BJ (cell line): ENCODE measurements at regions not wholly inside any gene's neighbourhood (a gene's known extent, or its start where the extent isn't known, plus 50 kb on each side); places are given as distances from the start of the nearest gene placed in this dataset.

Source experiments
- CTCF ChIA-PET: fragments of 350-600 bp; formaldehyde crosslinking; extraction: SDS; loops from one replicate; lab custom pipeline; 2021; ENCODE audit warnings: antibody characterized with exemption, inconsistent platforms; lab: Yijun Ruan, JAX
- POLR2A ChIA-PET: fragments of 300-600 bp; sonication (Branson Sonifier 250); formaldehyde crosslinking; extraction: SDS; loops from one replicate; lab custom pipeline; 2021; ENCODE audit warnings: antibody characterized with exemption; lab: Charles Lee
- DNase-seq: peaks from one replicate; pipeline ENCODE4 v3.0.0-alpha.2; 2011; ENCODE audit warnings: low read depth
- H3K27me3 ChIP-seq: 2 replicates; pipeline ENCODE4 v1.6.0; 2011; ENCODE audit warnings: low read length; ENCODE audit not compliant: control insufficient read depth, insufficient read depth
- H3K36me3 ChIP-seq: 2 replicates; pipeline ENCODE4 v1.5.1; 2011; ENCODE audit warnings: low read length; ENCODE audit not compliant: control insufficient read depth, insufficient read depth
- H3K4me3 ChIP-seq: 2 replicates; pipeline ENCODE4 v1.5.1; 2011; ENCODE audit warnings: low read depth, mild to moderate bottlenecking, control low read depth, low read length
- CTCF ChIP-seq: IDR thresholded peaks from 2 replicates; pipeline ENCODE4 v1.5.1; 2011; ENCODE audit warnings: low read depth, mild to moderate bottlenecking, control low read depth, inconsistent platforms, low read length, moderate library complexity; ENCODE audit not compliant: insufficient read depth

GRCh38 chr6:145506565-145506964 lies 228.8 kb downstream of the EPM2A start:
- Histone ChIP-seq H3K36me3 (no peaks in the 10 kb centered on the region), H3K27me3 (no peaks in the 10 kb centered on the region), H3K4me3 (no peak overlapping the region)
- no peak for DNase-seq
- ChIA-PET POLR2A (no interaction called here), CTCF (no interaction called here)
- no peak for TF ChIP-seq CTCF

DNA sequence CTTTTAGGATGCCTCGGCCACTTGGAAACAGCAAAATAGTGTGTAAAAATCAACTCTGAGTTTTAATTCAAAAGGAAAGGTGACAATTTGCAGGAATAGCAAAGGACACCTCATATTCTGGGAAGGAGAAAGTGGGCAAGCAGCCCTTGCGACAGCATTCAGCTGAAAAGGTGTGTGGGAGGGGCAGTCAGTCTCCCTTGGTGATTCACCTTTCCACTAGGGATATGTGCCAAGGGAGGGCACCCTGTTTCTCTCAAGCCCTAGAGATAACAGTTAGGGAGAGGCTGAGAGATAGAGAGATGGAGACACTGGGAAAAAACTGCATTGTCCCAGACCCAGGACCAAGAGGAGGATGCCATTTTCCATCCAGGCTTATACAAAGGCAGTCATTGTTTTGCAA lies 228.1 kb downstream of the EPM2A start:
- H3K27me3 ChIP-seq: no peaks in the 10 kb centered on the region
- POLR2A ChIA-PET: no interaction called here
- no peak overlapping the region for H3K4me3 ChIP-seq
- no peak for TF ChIP-seq CTCF
- no peak for DNase-seq
- no peaks in the 10 kb centered on the region for H3K36me3 ChIP-seq
- CTCF ChIA-PET: no interaction called here

DNA sequence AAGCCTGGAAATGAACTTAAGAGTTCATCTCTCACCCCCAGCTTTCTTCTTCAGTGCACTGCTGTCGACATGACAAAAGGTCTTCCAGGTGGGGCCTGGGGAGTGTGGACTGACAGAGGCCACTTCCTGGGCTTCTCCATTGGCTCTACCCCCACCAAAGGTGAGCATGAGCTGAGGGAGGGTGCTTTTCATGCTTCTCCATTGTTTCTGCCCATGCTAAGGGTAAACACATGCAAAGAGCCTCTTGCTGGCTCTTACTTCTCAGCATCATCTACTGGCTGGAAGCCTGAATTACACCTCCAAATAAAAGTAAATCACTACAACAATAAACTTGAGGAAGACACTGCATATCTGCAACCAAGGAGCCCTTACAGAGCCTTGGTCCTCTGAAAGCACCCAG lies 227.2 kb downstream of the EPM2A start:
- peak; percentile 39 for TF ChIP-seq CTCF
- POLR2A ChIA-PET: no interaction called here

DNA sequence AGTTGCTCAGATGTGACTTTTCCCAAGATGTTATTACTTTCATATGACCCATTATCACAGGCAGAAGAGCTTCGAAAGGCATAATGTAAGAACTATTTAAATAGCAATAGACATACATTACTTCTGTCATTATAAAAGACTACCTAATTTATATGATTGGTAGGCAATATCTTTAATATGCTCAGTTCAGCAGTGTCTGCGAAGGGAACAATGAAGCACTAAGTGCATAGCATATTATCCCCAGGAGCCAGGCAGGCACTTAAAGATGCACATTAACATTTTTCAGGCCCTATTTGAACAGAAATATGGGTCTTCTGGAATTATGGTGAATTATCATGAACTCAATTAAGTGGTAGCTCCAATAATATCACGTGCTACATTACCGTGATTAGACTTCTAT lies 217.8 kb downstream of the EPM2A start:
- H3K36me3 ChIP-seq: no peaks in the 10 kb centered on the region
- H3K4me3 ChIP-seq: no peak overlapping the region
- no peak for TF ChIP-seq CTCF
- CTCF ChIA-PET: interaction anchor here (1.1 kb wide), 1 partner anchor 28 kb away, joined by 4 read pairs; no protein-coding TSS in a partner anchor
- H3K27me3 ChIP-seq: no peaks in the 10 kb centered on the region
- DNase-seq: no peak
- POLR2A ChIA-PET: no interaction called here

More for the DNA sequence above, 227.2 kb downstream of the EPM2A start:
- no peaks in the 10 kb centered on the region for H3K27me3 ChIP-seq
- DNase-seq: no peak
- no peaks in the 10 kb centered on the region for H3K36me3 ChIP-seq
- H3K4me3 ChIP-seq: no peak overlapping the region
- CTCF ChIA-PET: no interaction called here

DNA sequence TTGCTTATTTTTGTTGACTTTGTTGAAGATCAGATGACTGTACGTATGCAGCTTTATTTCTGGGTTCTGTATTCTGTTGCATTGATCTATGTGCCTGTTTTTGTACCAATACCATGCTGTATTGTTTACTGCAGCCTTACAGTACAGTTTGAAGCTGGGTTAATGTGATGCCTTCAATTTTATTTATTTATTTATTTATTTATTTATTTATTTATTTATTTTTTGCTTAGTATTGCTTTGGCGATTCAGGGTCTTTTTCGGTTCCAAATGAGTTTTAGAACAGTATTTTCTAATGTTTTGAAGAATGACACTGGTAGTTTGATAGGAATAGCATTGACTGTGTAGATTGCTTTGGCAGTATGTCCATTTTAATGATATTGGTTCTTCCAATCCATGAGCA lies 210.3 kb downstream of the EPM2A start:
- ChIA-PET CTCF (no interaction called here), POLR2A (no interaction called here)
- no peak overlapping the region for H3K4me3 ChIP-seq
- no peak for DNase-seq
- no peaks in the 10 kb centered on the region for H3K36me3 ChIP-seq
- no peak for TF ChIP-seq CTCF
- no peaks in the 10 kb centered on the region for H3K27me3 ChIP-seq
